HL-60 (cell line): ENCODE measurements at regions not wholly inside any gene's neighbourhood (a gene's known extent, or its start where the extent isn't known, plus 50 kb on each side); places are given as distances from the start of the nearest gene placed in this dataset.

Experiments
- DNase-seq, 2 experiments: peaks; one replicate each; pipeline ENCODE4 v3.0.0-alpha.2; 2010 to 2020; ENCODE audit warnings: low read depth in 1 of 2, low spot score in 1 of 2
- H3K27ac ChIP-seq: fragments of 250-450 bp; sonication (Bioruptor Pico); replicated peaks from 2 replicates; pipeline ENCODE4 v1.5.1; 2020; ENCODE audit warnings: mild to moderate bottlenecking, moderate library complexity
- H3K27me3 ChIP-seq: fragments of 250-450 bp; sonication (Bioruptor Pico); 2 replicates; pipeline ENCODE4 v1.5.1; 2021; ENCODE audit warnings: mild to moderate bottlenecking, moderate library complexity; ENCODE audit not compliant: insufficient read depth, poor library complexity, severe bottlenecking
- H3K4me3 ChIP-seq: replicated peaks from 2 replicates; pipeline ENCODE4 v1.5.1; 2011; ENCODE audit warnings: mild to moderate bottlenecking, control low read depth, low read length; ENCODE audit not compliant: insufficient read depth
- CTCF ChIP-seq: IDR thresholded peaks from one replicate; pipeline ENCODE4 v1.5.1; 2011; ENCODE audit warnings: low read length, control low read depth, inconsistent platforms; ENCODE audit not compliant: insufficient read depth
- GABPA ChIP-seq: IDR thresholded peaks from 2 replicates; pipeline ENCODE4 v1.6.1; 2012; ENCODE audit warnings: low read depth
- POLR2AphosphoS5 ChIP-seq: IDR thresholded peaks from 2 replicates; pipeline ENCODE4 v1.6.1; 2012; ENCODE audit warnings: low read depth
- REST ChIP-seq: IDR thresholded peaks from 2 replicates; pipeline ENCODE4 v1.6.1; 2012; ENCODE audit warnings: low read depth; ENCODE audit not compliant: insufficient replicate concordance
- SPI1 ChIP-seq: IDR thresholded peaks from 2 replicates; pipeline ENCODE4 v1.6.1; 2012; ENCODE audit warnings: low read depth, mild to moderate bottlenecking, borderline replicate concordance

GRCh38 chr1:9476790-9477463 is 62.3 kb upstream of the SLC25A33 start:
- TF ChIP-seq SPI1 (no peak), GABPA (no peak), REST (no peak), POLR2AphosphoS5 (no peak), CTCF (no peak)
- Histone ChIP-seq H3K27ac (no peak overlapping the region), H3K4me3 (no peak overlapping the region), H3K27me3 (peaks cover 9% of the 10 kb centered on the region)
- no peak for DNase-seq

GRCh38 chr1:9477535-9477934 is 61.7 kb upstream of the SLC25A33 start:
- no peak overlapping the region for H3K4me3 ChIP-seq
- TF ChIP-seq POLR2AphosphoS5 (no peak), CTCF (no peak), SPI1 (no peak), GABPA (no peak), REST (no peak)
- H3K27me3 ChIP-seq: peaks cover 6% of the 10 kb centered on the region
- no peak overlapping the region for H3K27ac ChIP-seq
- no peak for DNase-seq

GRCh38 chr1:9478021-9478420 is 61.2 kb upstream of the SLC25A33 start:
- no peak for DNase-seq
- no peak overlapping the region for H3K27ac ChIP-seq
- no peak overlapping the region for H3K4me3 ChIP-seq
- peaks cover 6% of the 10 kb centered on the region for H3K27me3 ChIP-seq
- TF ChIP-seq CTCF (no peak), REST (no peak), SPI1 (no peak), POLR2AphosphoS5 (no peak)
